WTC11 (cell line): ENCODE measurements at regions not wholly inside any gene's neighbourhood (a gene's known extent, or its start where the extent isn't known, plus 50 kb on each side); places are given as distances from the start of the nearest gene placed in this dataset.

Experiments used
- CTCF ChIP-seq: fragments of 200-600 bp; IDR thresholded peaks from 2 replicates; pipeline ENCODE4 v1.8.0; 2022; ENCODE audit warnings: antibody characterized with exemption
- E2F1 ChIP-seq: sonication (generic); formaldehyde crosslinking; IDR thresholded peaks from 2 replicates; pipeline ENCODE4 v1.8.0; 2022; ENCODE audit warnings: mild to moderate bottlenecking, missing genetic modification reagents
- ETV6 ChIP-seq: sonication (generic); formaldehyde crosslinking; IDR thresholded peaks from 2 replicates; pipeline ENCODE4 v1.8.1; 2022; ENCODE audit warnings: mild to moderate bottlenecking, missing genetic modification reagents
- FOXK1 ChIP-seq: sonication (generic); formaldehyde crosslinking; IDR thresholded peaks from 2 replicates; pipeline ENCODE4 v1.8.0; 2022; ENCODE audit warnings: mild to moderate bottlenecking, moderate library complexity, missing genetic modification reagents
- NFYB ChIP-seq: sonication (generic); formaldehyde crosslinking; conservative IDR thresholded peaks from 2 replicates; pipeline ENCODE4 v1.8.0; 2022; ENCODE audit warnings: low read depth, missing genetic modification reagents
- RELA ChIP-seq: sonication (generic); formaldehyde crosslinking; IDR thresholded peaks from 2 replicates; pipeline ENCODE4 v1.8.1; 2022; ENCODE audit warnings: missing genetic modification reagents, mild to moderate bottlenecking, borderline replicate concordance
- SP1 ChIP-seq: sonication (generic); formaldehyde crosslinking; conservative IDR thresholded peaks from 2 replicates; pipeline ENCODE4 v1.8.1; 2022; ENCODE audit warnings: missing genetic modification reagents
- TCF7 ChIP-seq: sonication (generic); formaldehyde crosslinking; IDR thresholded peaks from 2 replicates; pipeline ENCODE4 v1.8.0; 2022; ENCODE audit warnings: mild to moderate bottlenecking, low read depth, missing genetic modification reagents, moderate library complexity
- TF ChIP-seq, protein P1 (sequence below): sonication (generic); formaldehyde crosslinking; IDR thresholded peaks from 2 replicates; pipeline ENCODE4 v1.8.1; 2023; ENCODE audit warnings: mild to moderate bottlenecking, missing genetic modification reagents, moderate library complexity
- TF ChIP-seq, protein P2 (sequence below): sonication (generic); formaldehyde crosslinking; IDR thresholded peaks from 2 replicates; pipeline ENCODE4 v1.8.0; 2022; ENCODE audit warnings: missing genetic modification reagents
- TF ChIP-seq, protein P3 (sequence below): sonication (generic); formaldehyde crosslinking; IDR thresholded peaks from 2 replicates; pipeline ENCODE4 v1.8.0; 2023; ENCODE audit warnings: missing genetic modification reagents, mild to moderate bottlenecking, borderline replicate concordance
- TF ChIP-seq, protein P4 (sequence below): sonication (generic); formaldehyde crosslinking; IDR thresholded peaks from 2 replicates; pipeline ENCODE4 v1.8.0; 2022; ENCODE audit warnings: mild to moderate bottlenecking, missing genetic modification reagents

GRCh38 chr7:11956991-11957390 lies 125.0 kb upstream of the THSD7A start:
- TF ChIP-seq, protein P1, sequence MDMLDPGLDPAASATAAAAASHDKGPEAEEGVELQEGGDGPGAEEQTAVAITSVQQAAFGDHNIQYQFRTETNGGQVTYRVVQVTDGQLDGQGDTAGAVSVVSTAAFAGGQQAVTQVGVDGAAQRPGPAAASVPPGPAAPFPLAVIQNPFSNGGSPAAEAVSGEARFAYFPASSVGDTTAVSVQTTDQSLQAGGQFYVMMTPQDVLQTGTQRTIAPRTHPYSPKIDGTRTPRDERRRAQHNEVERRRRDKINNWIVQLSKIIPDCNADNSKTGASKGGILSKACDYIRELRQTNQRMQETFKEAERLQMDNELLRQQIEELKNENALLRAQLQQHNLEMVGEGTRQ (CRISPR knock-in tag) = no peak
- TF ChIP-seq CTCF (no peak), E2F1 (no peak), RELA (no peak), TCF7 (CRISPR knock-in tag) (no peak), SP1 (CRISPR knock-in tag) (no peak), ETV6 (CRISPR knock-in tag) (no peak), FOXK1 (CRISPR knock-in tag) (no peak), NFYB (no peak)
- TF ChIP-seq, protein P2, sequence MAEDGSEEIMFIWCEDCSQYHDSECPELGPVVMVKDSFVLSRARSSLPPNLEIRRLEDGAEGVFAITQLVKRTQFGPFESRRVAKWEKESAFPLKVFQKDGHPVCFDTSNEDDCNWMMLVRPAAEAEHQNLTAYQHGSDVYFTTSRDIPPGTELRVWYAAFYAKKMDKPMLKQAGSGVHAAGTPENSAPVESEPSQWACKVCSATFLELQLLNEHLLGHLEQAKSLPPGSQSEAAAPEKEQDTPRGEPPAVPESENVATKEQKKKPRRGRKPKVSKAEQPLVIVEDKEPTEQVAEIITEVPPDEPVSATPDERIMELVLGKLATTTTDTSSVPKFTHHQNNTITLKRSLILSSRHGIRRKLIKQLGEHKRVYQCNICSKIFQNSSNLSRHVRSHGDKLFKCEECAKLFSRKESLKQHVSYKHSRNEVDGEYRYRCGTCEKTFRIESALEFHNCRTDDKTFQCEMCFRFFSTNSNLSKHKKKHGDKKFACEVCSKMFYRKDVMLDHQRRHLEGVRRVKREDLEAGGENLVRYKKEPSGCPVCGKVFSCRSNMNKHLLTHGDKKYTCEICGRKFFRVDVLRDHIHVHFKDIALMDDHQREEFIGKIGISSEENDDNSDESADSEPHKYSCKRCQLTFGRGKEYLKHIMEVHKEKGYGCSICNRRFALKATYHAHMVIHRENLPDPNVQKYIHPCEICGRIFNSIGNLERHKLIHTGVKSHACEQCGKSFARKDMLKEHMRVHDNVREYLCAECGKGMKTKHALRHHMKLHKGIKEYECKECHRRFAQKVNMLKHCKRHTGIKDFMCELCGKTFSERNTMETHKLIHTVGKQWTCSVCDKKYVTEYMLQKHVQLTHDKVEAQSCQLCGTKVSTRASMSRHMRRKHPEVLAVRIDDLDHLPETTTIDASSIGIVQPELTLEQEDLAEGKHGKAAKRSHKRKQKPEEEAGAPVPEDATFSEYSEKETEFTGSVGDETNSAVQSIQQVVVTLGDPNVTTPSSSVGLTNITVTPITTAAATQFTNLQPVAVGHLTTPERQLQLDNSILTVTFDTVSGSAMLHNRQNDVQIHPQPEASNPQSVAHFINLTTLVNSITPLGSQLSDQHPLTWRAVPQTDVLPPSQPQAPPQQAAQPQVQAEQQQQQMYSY = no peak
- TF ChIP-seq, protein P3, sequence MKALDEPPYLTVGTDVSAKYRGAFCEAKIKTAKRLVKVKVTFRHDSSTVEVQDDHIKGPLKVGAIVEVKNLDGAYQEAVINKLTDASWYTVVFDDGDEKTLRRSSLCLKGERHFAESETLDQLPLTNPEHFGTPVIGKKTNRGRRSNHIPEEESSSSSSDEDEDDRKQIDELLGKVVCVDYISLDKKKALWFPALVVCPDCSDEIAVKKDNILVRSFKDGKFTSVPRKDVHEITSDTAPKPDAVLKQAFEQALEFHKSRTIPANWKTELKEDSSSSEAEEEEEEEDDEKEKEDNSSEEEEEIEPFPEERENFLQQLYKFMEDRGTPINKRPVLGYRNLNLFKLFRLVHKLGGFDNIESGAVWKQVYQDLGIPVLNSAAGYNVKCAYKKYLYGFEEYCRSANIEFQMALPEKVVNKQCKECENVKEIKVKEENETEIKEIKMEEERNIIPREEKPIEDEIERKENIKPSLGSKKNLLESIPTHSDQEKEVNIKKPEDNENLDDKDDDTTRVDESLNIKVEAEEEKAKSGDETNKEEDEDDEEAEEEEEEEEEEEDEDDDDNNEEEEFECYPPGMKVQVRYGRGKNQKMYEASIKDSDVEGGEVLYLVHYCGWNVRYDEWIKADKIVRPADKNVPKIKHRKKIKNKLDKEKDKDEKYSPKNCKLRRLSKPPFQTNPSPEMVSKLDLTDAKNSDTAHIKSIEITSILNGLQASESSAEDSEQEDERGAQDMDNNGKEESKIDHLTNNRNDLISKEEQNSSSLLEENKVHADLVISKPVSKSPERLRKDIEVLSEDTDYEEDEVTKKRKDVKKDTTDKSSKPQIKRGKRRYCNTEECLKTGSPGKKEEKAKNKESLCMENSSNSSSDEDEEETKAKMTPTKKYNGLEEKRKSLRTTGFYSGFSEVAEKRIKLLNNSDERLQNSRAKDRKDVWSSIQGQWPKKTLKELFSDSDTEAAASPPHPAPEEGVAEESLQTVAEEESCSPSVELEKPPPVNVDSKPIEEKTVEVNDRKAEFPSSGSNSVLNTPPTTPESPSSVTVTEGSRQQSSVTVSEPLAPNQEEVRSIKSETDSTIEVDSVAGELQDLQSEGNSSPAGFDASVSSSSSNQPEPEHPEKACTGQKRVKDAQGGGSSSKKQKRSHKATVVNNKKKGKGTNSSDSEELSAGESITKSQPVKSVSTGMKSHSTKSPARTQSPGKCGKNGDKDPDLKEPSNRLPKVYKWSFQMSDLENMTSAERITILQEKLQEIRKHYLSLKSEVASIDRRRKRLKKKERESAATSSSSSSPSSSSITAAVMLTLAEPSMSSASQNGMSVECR (CRISPR knock-in tag) = no peak
- TF ChIP-seq, protein P4, sequence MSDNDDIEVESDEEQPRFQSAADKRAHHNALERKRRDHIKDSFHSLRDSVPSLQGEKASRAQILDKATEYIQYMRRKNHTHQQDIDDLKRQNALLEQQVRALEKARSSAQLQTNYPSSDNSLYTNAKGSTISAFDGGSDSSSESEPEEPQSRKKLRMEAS (CRISPR knock-in tag) = no peak
